NCI-H69 (cell line): ENCODE measurements at regions not wholly inside any gene's neighbourhood (a gene's known extent, or its start where the extent isn't known, plus 50 kb on each side); places are given as distances from the start of the nearest gene placed in this dataset.

Experiments used
- DNase-seq: peaks from one replicate; lab custom pipeline; 2025; lab: John Stamatoyannopoulos, UW

- no peak for DNase-seq
Observed at GRCh38 chr4:85398276-85398675, 76.7 kb upstream of the ARHGAP24 start.

DNA sequence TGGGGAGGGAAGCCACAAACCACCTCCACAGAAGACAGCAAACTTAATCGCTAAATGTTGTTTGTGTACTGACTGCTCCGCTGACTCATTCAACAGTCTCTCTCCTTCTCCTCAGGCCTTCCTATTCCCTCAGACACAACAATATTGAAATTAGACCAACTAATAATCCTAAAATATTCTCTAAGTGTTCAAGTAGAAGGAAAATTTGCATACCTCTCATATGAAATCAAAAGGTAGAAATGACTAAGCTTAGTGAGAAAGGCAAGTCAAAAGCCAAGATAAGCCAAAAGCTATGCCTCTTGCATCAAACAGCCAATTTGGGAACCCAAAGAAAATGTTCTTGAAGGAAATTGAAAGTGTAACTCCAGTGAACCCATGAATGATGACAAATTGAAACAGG, 75.7 kb upstream of the ARHGAP24 start:
- DNase-seq = no peak

DNA sequence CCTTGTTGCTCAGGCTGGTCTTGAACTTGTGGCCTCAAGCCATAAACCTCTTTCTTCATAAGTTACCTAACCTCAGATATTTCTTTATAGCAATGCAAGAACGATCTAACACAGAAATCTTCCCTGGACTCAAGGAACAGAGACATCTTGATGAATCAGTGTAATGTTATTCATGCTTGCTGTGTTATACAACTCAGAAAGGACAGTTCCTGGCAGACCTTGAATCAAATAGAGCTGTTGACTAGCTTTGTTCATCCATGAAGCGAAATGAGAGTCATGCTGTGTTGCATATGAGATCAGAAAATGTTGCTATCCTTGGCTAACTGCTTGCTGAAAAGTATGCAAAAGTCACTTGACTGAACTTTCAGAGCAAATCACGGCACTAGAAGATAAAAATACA, 72.6 kb upstream of the ARHGAP24 start:
- no peak for DNase-seq

- no peak for DNase-seq
Observed at GRCh38 chr4:85406185-85406584, 68.8 kb upstream of the ARHGAP24 start.

GRCh38 chr4:85407546-85407945, 67.4 kb upstream of the ARHGAP24 start:
- DNase-seq = no peak

DNA sequence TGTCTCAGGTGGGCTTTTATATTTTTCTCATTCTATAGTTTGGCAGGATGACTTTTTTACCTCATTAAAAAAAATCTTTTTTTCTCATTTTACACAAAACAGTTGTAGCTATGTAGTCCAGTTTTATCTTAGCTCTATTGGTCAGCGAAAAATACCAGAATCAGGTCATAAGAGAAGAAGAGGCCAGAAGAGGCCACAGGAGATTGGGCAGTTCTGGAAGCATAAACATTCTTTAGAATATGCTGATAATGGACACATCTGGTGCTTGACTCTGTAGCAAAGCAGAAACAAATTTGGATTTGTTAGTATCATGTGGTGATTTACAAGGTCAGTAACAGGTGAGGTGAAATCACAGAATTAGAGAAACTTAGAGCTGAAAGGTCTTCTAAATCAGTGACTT, 66.6 kb upstream of the ARHGAP24 start:
- DNase-seq = no peak

DNA sequence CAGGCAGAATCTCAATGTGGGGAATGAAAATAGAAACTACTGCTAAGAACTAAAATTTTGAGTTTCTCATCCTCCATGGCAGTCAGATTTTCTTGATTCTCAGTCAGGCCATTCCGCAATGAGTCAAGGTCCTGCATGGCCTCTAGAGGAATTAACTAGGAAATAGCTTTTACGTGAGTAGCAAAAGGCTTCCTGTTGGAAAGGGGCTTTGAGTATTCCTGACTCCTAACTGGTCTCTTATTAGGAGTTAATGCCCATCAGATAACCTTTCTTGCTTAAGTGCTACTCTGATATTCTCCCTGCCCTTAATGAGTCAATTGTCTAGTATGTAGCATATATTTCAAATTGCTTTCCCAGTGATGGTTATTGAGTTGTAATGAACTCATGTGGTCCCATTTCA, 65.7 kb upstream of the ARHGAP24 start:
- no peak for DNase-seq

- no peak for DNase-seq
Observed at GRCh38 chr4:85411386-85411785, 63.6 kb upstream of the ARHGAP24 start.

DNA sequence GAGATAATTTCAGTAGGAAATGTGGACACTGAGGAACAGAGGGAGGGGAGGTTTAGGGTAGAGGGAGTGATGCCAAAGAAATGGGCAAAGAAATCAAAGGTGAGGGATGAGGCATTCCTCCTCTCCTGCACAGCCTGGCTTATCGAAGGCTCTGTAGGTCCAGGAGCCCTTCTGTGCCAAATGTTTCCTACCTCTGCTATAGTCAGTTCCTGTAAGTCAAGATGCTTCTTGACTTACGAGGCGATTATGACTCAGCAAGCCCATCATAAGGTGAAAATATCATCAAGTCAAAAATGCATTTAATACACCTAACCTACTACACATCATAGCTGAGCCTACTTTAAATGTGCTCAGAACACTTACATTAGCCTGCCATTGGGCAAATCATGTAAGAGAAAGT, 60.0 kb upstream of the ARHGAP24 start:
- DNase-seq = no peak

GRCh38 chr4:85416094-85416493, 58.9 kb upstream of the ARHGAP24 start:
- no peak for DNase-seq

GRCh38 chr4:85419103-85419502, 55.8 kb upstream of the ARHGAP24 start:
- DNase-seq = no peak

DNA sequence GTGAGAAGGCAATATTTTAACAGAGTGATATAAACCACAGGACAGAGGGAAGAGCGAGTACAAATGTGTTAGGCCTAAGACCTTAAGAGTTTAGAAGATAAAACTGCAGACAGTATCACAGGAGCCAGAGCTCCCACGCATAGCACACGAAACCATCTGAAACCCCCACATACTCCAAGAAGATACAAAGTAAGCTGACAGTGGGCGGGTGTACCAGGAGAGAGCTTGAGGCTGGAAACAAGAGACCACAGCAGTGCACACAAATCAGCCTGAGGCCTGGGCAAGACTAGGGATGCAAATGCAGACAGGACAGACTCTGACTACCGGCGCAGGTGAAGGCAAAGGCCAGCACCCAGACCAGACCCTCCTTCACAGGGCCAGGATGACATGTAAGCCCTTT, 54.1 kb upstream of the ARHGAP24 start:
- DNase-seq = no peak

DNA sequence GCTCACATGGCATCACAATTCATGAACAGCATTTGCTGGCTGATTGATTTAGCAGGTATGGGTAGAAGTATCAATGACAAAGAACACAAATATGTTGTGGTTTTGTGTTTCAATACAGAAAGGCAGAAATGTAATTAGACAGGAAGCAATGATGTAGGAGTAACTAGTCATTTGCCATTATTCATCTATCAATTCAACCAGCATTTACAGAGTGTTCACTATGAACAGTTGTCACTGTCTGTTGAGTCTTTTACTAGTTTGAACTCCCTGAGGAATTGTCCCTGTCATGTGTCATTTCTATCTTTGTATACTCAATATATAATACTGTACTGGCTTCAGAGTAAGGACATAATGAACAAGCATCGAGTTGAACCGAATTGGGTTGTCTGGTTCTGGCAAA, 51.5 kb upstream of the ARHGAP24 start:
- DNase-seq = no peak
